Activated T-cell treated with anti-CD3 and anti-CD28 coated beads for 48 hours (primary cell): ENCODE measurements at regions not wholly inside any gene's neighbourhood (a gene's known extent, or its start where the extent isn't known, plus 50 kb on each side); places are given as distances from the start of the nearest gene placed in this dataset.
"Not testable (repeated sequence)": the region's sequence is repeated elsewhere in the genome, so short reads cannot be mapped to it uniquely, and the experiment has no call there.

Experiments used
- DNase-seq: peaks from one replicate; pipeline ENCODE4 v3.0.0-alpha.2; 2020; ENCODE audit warnings: low read depth

DNA sequence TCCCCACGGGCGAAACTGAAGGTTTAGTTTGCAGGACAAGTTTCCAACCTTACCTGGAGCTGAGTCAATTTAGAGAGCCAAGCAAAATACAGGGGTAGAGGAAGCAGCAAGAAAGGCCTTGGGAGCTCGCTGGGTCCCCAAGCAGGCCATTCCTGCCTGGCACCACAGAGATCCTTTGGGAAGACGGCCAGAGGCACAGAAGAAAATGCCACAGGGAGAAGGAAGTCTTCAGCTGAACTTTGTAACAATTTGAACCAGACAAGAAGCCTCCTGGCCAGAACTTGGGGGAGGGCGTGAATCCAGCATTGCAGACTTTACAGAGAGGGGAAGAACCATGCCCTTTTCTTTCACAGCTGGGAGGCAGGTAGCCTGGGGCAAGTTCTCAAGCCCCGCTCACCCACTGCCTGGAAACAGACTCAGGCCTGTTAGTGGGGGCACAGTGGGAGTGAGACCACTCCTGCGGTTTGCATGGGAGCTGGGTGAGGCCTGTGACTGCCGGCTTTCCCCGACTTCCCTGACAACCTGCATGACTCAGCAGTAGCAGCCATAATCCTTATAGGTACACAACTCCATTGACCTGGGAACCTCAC lies 259.4 kb downstream of the SETD4 start:
- DNase-seq, result not testable (repeated sequence)

DNA sequence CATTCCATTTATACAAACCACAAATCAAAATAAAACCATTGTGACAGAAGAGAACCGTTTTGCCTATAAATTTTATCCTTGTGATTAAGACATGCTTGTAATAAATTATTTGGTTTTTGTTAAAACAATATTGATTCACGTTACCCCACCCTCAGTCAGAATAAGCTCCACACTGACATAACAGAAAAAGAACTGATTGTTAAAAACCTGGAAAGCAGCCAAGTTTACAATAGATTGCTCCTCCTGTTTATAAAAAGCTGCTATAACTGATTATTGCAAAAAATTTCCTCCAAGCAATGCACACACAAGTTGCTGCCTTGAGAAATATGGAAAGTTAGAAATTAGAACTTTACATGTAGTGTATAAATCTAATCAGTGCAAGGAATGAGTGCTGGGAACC lies 263.5 kb downstream of the SETD4 start:
- no peak for DNase-seq

DNA sequence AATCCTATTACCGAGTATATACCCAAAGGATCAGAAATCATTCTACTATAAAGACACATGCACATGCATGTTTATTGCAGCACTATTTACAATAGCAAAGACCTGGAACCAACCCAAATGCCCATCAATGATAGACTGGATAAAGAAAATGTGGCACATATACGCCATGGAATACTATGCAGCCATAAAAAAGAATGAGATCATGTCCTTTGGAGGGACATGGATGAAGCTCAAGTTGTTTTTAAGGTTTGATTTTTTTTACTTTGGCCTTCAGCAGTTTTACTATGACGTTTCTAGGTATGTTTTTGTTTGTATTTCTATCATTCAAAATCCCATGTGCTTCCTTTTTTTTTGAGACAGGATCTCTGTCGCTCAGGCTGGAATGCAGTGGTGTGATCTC lies 265.8 kb downstream of the SETD4 start:
- not testable (repeated sequence) for DNase-seq

DNA sequence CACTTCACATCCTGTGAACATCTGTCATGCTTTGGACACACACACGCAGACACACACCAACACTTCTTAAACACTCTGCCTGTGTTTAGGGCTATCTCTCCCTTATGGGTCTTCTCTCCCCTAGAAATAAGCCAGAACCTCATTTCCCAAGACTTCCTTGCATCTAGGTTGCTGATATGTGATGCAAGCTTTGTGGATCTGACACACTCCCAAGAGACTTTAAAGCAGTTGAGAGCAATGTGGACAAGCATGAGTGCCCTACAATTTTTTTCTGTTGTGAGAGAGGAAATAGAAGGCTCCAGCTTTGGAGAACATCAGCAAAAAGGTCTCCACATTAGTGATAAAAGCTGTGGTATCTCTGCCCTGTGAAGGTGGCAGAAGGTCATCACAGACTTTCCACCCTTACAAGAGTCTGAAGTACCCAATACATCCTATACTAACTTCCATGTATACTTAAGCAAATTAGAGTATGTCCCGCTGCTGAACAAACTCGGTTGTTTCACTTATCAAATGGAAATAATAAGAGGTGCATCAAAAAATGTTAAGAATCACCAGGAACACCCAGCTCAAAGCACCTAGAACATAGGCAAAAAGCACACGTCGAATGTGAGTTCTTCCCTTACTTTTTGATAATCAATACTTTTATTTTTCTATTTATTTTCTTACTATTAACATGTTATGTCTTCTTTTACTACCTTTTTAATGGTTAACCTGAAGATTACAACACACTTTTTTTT lies 267.6 kb downstream of the SETD4 start:
- no peak for DNase-seq

DNA sequence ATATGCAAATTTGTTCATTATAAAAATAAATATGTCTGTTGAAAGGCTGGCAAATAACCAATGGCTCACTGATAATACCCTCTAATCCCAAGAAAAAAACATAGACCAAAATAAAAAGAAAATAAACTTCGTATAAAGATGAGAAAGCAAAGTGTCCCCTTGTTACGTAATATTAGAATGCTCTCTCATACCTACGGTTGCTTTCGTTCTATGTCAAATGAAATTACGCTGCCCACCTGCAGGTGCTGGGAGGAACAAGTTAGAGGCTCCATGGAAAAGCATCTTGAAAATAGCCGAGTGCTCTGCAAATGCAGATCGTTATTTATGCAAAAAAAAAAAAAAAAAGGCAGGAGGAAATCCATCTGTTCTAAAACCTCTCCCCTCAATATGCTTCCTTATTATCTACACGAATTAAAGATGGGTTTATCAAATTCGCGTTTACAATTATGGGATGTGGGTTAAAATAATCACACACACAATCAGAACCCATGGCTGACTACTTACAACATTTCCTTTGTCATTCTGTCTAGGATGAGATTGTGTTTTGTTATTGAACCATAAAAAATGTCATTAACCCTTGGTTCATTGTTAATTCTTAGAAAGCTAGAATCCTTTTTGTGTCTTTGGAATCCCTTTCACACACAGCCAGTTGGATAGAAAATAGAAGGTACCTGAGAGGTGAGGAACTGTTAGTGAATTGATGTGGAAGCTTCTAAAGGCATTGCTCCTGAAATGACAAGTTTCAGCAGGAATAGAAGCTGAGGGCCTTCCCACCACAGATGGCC lies 268.6 kb downstream of the SETD4 start:
- DNase-seq, result no peak

DNA sequence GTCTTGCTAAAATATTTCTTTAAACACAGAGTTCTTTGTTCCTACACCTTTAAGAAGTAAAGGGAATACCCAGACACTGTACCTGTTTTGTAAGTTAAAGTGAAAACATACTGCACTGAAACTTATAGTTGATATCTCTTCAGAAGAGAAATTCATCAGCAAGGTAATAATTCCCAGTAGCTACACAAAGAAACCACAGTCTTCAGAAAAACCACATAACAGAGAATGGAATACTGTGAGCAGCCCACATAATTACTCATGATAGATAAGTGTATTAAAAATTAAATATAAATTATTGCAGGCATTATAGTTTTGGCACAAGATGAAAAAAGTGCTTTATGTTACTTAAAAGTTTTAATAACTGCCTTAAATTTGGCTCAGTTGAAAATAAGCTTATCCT lies 276.6 kb downstream of the SETD4 start:
- DNase-seq, result no peak

DNA sequence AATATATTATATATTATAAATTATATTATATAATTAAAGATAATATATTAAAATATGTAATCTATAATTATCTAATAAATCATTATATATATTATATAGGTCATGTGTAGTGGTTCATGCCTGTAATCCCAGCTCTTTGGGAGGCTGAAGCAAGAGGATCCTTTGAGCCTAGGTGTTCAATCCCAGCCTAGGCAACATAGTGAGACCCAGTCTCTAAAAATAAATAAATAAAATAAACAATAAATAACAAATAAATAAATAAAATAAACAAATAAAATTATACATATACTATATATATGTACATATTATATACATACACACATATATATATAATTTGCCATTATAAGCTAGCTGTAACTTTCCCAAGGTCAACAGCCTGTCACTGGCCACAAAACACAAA lies 277.7 kb downstream of the SETD4 start:
- DNase-seq, result no peak

DNA sequence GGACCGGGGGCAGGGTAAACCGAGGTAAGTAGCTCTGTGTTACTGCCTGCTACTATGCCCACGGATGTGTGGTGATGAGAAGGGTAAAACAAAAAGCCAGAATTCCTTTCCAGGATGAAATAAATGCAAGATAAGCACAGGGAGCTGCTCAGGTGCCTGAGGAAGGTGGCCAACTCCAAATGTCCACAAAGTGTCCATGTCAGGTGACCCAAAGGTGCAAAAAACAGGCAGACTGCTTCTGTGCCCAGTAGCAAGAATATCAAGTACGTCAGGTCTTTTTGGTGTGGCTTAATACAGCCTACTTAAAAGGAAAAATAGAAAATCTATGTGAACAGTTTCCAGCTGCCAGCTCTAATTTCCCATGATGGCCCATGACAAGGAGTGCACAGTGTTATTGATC lies 279.3 kb downstream of the SETD4 start:
- no peak for DNase-seq

DNA sequence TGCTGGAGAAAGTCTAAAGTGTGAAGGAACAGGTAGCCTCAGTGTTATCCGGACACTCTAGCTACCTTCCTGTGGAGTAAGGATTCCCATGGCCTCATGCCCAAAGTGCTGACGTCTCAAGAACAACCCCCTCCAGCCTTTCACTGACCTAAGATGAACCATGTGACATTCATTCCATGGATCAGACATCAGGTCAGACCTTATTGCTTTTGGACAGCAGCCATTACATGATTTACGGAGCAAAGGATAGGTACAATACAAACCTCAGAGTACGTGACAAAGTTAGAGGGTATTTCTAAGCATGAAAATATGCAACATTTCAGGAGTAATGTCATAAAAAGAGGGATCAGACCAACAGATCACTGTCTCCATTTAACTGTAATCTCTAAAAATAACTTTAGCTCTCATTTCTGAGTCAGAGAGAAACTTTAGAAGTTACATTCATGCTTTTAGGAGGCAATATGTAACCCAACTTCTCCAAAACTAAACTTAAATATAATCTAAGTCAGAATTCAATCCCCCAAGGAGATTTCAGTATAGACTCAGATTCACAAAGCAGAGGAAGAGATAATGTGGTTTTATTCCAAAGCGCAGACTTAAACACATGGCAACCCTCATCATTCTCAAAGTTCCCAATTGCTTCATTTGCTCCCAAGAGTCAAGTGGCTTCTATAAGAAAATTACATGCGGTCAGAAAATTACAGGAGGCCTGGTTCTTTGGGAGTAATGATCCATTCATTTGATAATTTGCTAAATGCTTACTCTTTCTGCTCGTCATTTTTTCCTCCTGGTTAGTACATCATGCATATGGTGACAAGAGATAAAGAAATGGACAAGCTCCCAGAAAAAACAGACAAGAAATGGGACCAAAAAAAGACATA lies 280.4 kb downstream of the SETD4 start:
- DNase-seq, result no peak

DNA sequence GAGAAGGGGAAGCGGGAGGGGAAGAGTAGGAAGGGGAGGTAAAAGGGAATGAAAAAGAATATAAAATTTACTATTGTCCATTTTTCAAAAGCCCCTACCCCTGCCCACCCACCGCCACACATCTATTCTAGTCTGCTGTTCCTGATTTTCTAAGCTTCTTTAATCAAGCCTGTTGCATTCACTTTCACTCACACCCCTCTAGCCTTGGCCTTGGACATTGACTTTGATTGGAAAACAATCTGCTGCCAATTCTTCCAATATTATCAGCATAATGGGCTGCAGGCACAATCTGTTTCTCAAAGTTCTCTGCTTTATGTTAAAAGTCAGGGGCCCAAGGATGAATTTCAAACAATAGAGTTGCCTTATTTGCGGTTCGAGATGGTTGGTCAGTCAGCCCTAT lies 281.2 kb downstream of the SETD4 start:
- DNase-seq, result no peak

DNA sequence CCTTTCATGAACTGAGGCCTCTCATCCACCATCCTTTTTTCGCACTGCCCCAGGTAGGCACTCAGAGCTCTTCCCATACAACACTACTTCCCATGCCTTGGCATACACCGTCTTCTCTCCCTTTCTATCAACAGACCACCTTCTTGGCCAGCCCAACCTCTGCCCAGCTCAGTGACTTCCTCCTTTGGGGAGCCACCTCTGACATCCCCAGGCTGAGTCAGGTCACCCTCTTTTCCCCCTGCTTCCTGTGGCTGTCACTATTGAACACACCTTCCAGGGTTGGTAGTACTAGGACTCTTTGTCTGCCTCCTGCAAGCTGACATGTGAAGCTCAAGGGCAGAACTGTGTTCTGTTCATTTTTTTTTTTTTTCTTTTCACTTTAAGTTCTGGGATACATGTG lies 283.2 kb downstream of the SETD4 start:
- no peak for DNase-seq

DNA sequence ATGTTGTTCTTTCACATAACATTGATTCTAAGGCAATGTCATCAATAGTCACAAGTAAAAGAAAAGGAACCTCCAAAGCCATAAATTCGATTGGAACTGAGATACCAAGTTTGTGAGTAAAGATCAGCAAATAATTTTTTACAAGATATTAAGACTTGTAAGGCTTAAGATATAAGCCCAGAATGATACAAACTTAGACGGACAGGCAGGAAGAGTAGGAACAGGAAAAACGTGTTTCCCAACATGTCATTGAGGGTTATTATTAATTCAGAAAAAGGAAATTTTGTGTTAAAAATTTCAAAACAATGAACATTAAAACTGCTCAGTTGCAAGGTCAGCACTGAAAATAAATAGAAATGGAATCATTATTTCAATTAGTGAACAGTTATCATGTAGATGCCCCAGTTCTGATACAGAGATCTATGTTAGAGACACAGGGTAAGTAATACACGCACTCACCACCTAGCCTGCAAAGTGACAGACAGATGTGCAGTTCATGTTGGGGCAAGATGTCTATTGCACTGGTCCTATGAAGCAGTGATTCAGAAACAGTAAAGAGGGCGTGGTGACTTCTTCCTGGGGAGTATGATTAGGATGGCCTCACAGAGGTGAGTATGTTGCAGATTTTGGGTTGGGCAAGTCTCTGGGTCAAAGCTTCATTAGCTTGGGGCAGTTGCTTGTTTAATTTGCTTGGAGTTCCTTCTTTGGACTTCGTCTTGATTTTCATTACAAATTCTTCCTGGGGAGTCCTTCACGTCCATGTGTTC lies 284.4 kb downstream of the SETD4 start:
- no peak for DNase-seq

DNA sequence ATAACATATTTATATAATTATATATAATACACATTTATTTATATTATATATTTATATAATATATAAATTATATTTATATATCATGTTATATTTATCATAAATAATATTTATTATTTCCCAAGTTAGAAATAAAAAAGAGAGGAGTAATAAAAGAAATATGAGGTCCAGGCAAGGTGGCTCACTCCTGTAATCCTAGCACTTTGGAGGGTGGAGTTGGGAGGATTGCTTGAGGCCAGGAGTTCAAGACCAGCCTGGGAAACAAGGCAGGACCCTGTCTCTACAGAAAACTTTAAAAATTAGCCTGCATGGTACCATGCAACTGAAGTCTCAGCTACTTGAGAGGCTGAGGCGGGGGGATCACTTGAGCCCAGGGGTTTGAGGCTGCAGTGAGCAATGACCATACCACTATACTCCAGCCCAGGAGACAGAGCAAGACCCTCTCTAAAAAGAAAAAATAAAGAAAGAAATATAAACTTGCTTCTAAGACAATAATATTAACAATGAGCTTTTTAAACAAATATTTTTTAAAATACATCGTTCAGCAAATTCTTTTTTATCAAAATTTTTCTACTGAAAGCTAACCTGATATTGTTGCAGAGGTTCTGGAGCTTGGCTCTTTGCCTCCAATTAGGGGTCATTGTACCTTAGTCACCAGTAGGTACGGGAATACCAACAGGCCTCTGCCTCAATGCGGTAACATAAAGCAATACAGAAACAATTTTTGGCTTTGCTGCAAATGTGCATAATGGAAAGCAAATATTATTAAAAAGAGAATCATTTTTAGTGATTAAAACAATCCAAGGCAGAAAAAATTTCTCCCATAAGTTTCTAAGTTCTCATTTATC lies 290.0 kb downstream of the SETD4 start:
- no peak for DNase-seq

DNA sequence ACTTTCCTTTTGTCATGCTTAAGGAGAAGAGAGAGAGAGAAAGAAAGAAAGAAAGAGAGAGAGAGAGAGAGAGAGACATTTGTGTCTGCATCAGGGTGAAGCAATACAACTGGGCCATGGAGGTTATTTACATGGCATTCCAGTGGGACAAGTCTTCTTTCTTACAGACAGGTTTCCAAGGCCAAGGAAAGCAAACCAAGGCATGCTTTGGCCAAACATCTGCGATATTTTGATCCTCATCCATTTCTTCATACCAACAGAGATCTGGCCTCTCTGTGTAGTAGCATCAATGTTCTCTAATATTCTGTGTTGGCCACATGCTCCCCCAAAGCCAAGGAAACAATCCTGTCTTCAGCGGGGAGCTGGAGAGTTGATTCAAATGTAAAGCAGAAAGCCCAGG lies 292.1 kb downstream of the SETD4 start:
- DNase-seq, result no peak

DNA sequence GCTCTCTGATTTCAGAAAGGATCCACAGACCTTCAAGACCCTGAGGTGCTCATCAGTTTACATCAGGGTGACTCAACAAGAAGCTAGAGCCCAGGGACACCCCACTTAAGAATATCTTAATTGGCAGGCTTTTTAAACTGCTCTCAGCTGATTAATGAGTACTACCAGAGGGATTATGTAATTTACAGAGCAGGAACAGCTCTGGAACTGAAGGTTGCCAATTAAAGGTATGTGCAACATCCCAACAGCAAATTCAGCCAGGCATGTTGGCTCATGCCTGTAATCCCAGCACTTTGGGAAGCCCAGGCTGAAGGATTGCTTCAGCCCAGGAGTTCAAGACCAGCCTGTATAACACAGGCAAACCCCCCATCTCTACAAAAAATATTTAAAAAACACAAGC lies 295.7 kb downstream of the SETD4 start:
- no peak for DNase-seq

DNA sequence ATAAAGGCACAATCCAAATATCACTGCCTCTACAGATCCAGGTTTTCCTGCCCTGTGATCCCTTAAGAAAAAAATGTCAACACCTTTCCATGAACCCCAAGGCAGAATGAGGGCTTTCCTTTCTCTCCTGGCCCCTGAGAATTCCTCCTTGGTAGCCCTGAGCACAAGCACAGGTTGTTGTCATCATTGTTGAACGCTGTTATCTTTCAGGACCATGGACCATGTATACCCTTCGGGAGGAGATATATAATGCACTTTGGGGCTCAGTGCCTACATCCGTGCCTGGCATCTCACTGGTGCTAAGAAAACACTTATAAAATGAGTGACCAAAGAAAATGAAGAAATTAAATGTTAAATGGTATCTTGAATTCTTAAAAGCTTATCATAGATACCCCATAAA lies 296.2 kb downstream of the SETD4 start:
- no peak for DNase-seq

DNA sequence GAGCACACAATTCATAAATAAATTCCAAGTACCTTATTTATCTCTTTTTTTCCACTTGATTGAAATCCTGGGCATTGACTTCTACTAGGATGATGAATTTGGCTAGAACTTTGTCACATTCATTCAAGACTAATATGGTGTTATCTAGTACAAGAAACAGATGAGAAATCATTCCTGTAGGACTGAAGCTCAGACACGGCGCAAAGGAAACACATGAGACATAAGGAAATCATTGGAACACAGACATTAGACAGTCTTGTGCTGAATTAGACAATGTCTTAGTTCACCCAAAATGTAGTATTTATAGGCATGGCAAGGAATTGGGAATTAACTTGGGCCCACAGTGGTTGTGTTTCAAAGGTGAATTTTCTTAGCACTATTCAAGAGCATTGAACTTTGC lies 305.7 kb downstream of the SETD4 start:
- DNase-seq, result no peak

DNA sequence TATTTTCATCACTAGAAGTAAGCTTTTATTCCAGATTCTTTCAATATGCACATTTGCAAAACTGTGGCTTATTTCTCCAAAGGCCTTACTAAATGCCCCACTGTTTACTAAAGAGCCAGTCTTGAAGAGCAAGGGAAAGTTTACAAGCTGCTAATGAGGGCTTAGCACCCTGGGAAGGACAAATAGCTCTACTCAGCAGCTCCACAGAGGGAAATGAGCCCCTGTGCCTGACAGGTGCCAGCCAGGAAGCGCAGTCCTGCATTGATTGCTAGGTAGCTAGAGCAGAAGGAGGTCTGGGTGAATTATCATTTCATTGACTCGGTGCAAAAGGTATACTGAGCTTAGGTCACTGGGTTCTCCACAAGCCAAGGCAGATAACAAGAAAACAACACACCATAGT lies 307.0 kb downstream of the SETD4 start:
- DNase-seq, result no peak

DNA sequence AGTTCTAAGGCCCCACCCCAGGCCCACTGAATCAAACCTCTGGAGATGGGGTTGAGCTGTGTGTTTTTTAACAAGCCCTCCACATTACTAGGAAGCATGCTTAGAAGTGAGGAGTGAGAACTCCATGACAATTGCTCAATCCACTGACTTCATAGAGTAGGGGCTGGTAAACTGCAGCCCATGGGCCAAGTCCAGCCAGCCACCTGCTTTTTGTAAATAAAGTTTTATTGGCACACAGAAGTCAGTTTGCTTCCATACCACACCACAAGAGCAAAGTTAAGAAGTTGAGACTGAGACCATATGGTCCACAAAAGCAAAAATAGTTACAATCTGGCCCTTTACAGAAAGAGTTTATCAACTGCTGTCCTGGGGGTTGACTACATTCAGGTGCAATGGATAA lies 309.2 kb downstream of the SETD4 start:
- no peak for DNase-seq

DNA sequence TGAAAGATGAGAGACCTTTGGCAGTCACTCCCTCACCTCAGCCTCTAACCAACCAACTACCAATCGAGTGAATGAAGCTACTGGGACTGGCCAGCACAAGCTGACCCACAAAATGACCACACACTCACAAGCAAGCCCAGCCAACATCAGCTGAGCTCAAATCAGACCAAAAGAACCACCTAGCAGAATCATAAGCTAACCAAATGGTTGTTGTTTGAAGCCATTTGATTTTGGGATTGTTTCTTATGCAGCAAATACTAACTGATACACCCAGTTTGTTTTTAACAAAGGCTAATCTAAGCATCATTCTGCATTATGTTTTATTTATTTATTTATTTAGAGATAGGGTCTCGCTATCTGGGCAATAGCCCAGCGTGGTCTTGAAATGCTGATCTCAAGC lies 310.4 kb downstream of the SETD4 start:
- no peak for DNase-seq
